KMS-11 (cell line): ENCODE measurements at regions not wholly inside any gene's neighbourhood (a gene's known extent, or its start where the extent isn't known, plus 50 kb on each side); places are given as distances from the start of the nearest gene placed in this dataset.

ENCODE experiments used
- H2AFZ ChIP-seq: fragments of 200-600 bp; sonication (generic); 2 replicates; pipeline ENCODE4 v1.6.1; 2016; ENCODE audit warnings: antibody characterized with exemption, mixed run types, low read depth
- H3K27ac ChIP-seq: fragments of 200-600 bp; sonication (generic); 2 replicates; pipeline ENCODE4 v1.6.1; 2016; ENCODE audit warnings: mild to moderate bottlenecking, mixed run types
- H3K27me3 ChIP-seq: fragments of 200-600 bp; sonication (generic); 2 replicates; pipeline ENCODE4 v1.6.1; 2017; ENCODE audit warnings: mild to moderate bottlenecking, low read depth, mixed run types, moderate library complexity; ENCODE audit not compliant: insufficient read depth
- H3K36me3 ChIP-seq: fragments of 200-600 bp; sonication (generic); 2 replicates; pipeline ENCODE4 v1.6.1; 2017; ENCODE audit warnings: mild to moderate bottlenecking, mixed run types; ENCODE audit not compliant: insufficient read depth
- H3K4me1 ChIP-seq: fragments of 200-600 bp; sonication (generic); 2 replicates; pipeline ENCODE4 v1.6.1; 2016; ENCODE audit warnings: mild to moderate bottlenecking, low read depth, mixed run types; ENCODE audit not compliant: poor library complexity, severe bottlenecking
- H3K4me2 ChIP-seq: fragments of 200-600 bp; sonication (generic); 2 replicates; pipeline ENCODE4 v1.7.0; 2016; ENCODE audit warnings: mild to moderate bottlenecking, mixed run types
- H3K4me3 ChIP-seq: fragments of 200-600 bp; sonication (generic); IDR thresholded peaks from 2 replicates; pipeline ENCODE4 v1.6.1; 2017; ENCODE audit warnings: low read depth, low read length, mixed read lengths; ENCODE audit not compliant: insufficient read depth
- H3K79me2 ChIP-seq: fragments of 200-600 bp; sonication (generic); 2 replicates; pipeline ENCODE4 v1.6.1; 2016; ENCODE audit warnings: low read depth, mixed run types; ENCODE audit not compliant: insufficient read depth
- H3K9ac ChIP-seq: fragments of 200-600 bp; sonication (generic); 2 replicates; pipeline ENCODE4 v1.6.1; 2016; ENCODE audit warnings: mild to moderate bottlenecking, mixed run types
- H4K20me1 ChIP-seq: fragments of 200-600 bp; sonication (generic); 2 replicates; pipeline ENCODE4 v1.6.1; 2016; ENCODE audit warnings: mild to moderate bottlenecking, mixed run types; ENCODE audit not compliant: insufficient read depth
- CTCF ChIP-seq: fragments of 200-600 bp; sonication (generic); conservative IDR thresholded peaks from 2 replicates; pipeline ENCODE4 v1.6.1; 2017; ENCODE audit warnings: low read depth, mild to moderate bottlenecking, antibody characterized with exemption, low read length, moderate library complexity, mixed read lengths

GRCh38 chr6:133052465-133052864 is 188.7 kb upstream of the EYA4 start:
- H3K4me3 ChIP-seq, result no peak overlapping the region
- no peaks in the 10 kb centered on the region for H3K27me3 ChIP-seq
- no peak overlapping the region for H3K4me2 ChIP-seq
- H3K9ac ChIP-seq, result no peak overlapping the region
- no peaks in the 10 kb centered on the region for H3K36me3 ChIP-seq
- no peak overlapping the region for H3K27ac ChIP-seq
- no peaks in the 10 kb centered on the region for H4K20me1 ChIP-seq
- no peak for TF ChIP-seq CTCF
- peaks cover 17% of the 10 kb centered on the region for H3K4me1 ChIP-seq
- no peak overlapping the region for H2AFZ ChIP-seq
- no peaks in the 10 kb centered on the region for H3K79me2 ChIP-seq

DNA sequence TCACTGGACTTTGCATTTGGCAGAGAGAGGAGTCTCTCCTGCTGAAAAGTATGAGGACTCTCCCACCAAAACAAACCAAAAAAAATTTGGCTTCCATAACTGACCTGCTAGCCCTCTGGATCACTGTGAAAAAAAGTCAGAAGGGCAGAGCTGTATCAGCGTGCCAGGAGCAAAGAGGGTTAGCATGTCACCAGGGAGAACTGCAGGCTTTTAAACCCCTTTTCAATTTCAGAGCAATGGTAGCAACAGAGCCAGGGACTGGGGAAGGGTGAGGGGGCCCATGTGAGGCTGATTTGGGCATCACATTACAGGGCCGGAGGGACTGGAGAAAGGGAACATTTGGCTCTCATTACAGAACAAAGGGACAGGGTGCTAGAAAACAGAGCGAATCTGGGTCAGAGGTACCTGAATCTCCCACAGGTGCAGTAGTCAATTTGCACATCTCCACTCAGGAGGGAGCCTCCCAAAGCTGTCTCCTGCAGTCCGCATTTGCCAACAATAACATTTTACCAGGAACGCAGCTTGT is 185.7 kb upstream of the EYA4 start:
- no peak for TF ChIP-seq CTCF
- Histone ChIP-seq H3K9ac (no peak overlapping the region), H3K36me3 (no peaks in the 10 kb centered on the region), H3K4me1 (peaks cover 5% of the 10 kb centered on the region), H2AFZ (no peak overlapping the region), H3K27ac (no peak overlapping the region), H3K4me3 (no peak overlapping the region), H3K79me2 (no peaks in the 10 kb centered on the region), H3K27me3 (no peaks in the 10 kb centered on the region), H4K20me1 (no peaks in the 10 kb centered on the region), H3K4me2 (no peak overlapping the region)

DNA sequence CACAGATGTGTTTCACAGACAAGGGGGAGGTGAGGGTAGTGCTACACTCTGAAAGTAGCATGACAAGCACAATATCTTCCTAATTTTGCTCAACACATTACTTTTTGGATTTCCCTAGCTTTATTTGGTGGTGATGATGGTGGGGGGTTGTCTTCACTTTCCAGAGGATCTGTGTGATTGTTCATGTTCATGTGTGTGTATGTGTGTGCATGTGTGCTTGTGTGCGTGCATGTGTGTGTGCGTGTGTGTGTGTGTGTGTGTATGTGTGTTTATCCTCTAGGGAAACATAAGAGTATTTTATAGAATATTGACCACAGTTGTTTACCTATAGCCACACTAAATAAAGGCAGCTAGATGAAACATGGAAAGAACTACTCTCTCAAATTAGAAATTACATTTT is 183.8 kb upstream of the EYA4 start:
- Histone ChIP-seq H3K9ac (no peak overlapping the region), H3K36me3 (no peaks in the 10 kb centered on the region), H3K4me2 (no peak overlapping the region; the same call in 1 of the 2 replicates), H3K27ac (no peak overlapping the region), H3K27me3 (no peaks in the 10 kb centered on the region), H3K4me1 (peaks cover 5% of the 10 kb centered on the region), H3K4me3 (no peak overlapping the region), H3K79me2 (no peaks in the 10 kb centered on the region), H2AFZ (no peak overlapping the region), H4K20me1 (no peaks in the 10 kb centered on the region)
- TF ChIP-seq CTCF, result no peak

DNA sequence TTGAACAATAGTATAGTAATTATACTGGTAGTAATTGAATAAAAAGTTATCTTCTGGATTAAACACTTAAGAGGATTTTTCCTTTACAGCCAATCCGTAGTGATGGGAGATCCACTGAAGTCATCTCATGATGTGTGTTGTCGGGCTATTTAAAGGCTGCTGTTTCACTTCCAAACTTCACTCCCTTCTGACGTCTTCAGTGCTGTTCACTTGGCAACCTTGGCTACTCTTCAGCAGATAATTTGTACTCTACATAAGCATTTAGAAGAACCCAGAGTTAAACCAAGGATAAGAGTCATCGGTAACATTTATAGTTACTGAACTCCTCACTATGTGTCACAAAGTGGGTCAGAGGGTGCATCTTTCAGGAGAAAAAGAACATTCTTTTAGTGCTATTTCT is 179.1 kb upstream of the EYA4 start:
- Histone ChIP-seq H3K79me2 (no peaks in the 10 kb centered on the region), H3K27me3 (no peaks in the 10 kb centered on the region), H3K4me2 (no peak overlapping the region), H3K4me1 (peaks cover 5% of the 10 kb centered on the region), H3K27ac (no peak overlapping the region), H2AFZ (no peak overlapping the region), H3K4me3 (no peak overlapping the region), H3K9ac (no peak overlapping the region), H3K36me3 (no peaks in the 10 kb centered on the region; the same call in 1 of the 2 replicates), H4K20me1 (no peaks in the 10 kb centered on the region)
- TF ChIP-seq CTCF, result no peak
